Activated naive CD4-positive, alpha-beta T cell treated with anti-CD3 and anti-CD28 coated beads for 36 hours (primary cell): ENCODE measurements at regions not wholly inside any gene's neighbourhood (a gene's known extent, or its start where the extent isn't known, plus 50 kb on each side); places are given as distances from the start of the nearest gene placed in this dataset.

Source experiments
- CTCF ChIA-PET: fragments of 350-600 bp; sonication (Branson Sonifier 250); formaldehyde crosslinking; loops from one replicate; lab custom pipeline; 2021; ENCODE audit warnings: antibody characterized with exemption; lab: Charles Lee
- DNase-seq: peaks from one replicate; pipeline ENCODE4 v3.0.0-alpha.2; 2020
- H3K27ac Mint-ChIP-seq: one replicate; pipeline ENCODE4 v1.8.0; 2021; ENCODE audit warnings: mild to moderate bottlenecking, mixed read lengths
- H3K27me3 Mint-ChIP-seq: one replicate; pipeline ENCODE4 v1.8.0; 2021; ENCODE audit warnings: low read depth, mixed read lengths
- H3K36me3 Mint-ChIP-seq: one replicate; pipeline ENCODE4 v1.8.0; 2021; ENCODE audit warnings: low read depth, mixed read lengths
- H3K4me1 Mint-ChIP-seq: one replicate; pipeline ENCODE4 v1.8.0; 2021; ENCODE audit warnings: low read depth, mixed read lengths
- H3K4me3 Mint-ChIP-seq: one replicate; pipeline ENCODE4 v1.8.0; 2021; ENCODE audit warnings: mild to moderate bottlenecking, moderate library complexity, mixed read lengths
- H3K9me3 Mint-ChIP-seq: one replicate; pipeline ENCODE4 v1.8.0; 2021; ENCODE audit warnings: mixed read lengths
- intact Hi-C: fragments of 100-400 bp; cut with micrococcal nuclease; formaldehyde crosslinking; loops from one replicate; pipeline ENCODE4 v1.15.1; 2023

DNA sequence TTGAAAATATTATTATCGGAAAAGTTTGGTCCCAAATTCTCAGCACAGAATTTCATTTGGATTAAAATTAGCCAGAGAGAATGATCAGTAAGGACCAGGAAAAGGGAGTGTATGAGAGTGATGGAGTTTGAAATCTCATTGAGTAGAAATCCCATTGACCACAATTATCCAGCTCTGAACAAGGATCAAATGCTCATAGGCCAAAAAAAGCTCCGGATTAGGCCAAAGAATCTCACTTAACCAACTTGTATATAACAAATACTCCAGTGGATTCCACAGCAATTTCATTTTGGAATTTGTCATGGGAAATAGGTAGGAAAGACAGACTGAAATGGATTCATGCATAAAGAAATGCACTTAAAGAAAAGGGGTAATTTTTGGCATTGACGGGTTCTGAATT lies 83.9 kb upstream of the SORBS2 start:
- no peak for DNase-seq
- no peaks in the 10 kb centered on the region for H3K4me1 Mint-ChIP-seq
- H3K4me3 Mint-ChIP-seq, result no peak overlapping the region
- CTCF ChIA-PET, result no interaction called here
- H3K9me3 Mint-ChIP-seq, result no peaks in the 10 kb centered on the region
- H3K36me3 Mint-ChIP-seq, result no peaks in the 10 kb centered on the region
- intact Hi-C loops, result no loop called here
- H3K27me3 Mint-ChIP-seq, result peaks cover 2% of the 10 kb centered on the region
- no peak overlapping the region for H3K27ac Mint-ChIP-seq

DNA sequence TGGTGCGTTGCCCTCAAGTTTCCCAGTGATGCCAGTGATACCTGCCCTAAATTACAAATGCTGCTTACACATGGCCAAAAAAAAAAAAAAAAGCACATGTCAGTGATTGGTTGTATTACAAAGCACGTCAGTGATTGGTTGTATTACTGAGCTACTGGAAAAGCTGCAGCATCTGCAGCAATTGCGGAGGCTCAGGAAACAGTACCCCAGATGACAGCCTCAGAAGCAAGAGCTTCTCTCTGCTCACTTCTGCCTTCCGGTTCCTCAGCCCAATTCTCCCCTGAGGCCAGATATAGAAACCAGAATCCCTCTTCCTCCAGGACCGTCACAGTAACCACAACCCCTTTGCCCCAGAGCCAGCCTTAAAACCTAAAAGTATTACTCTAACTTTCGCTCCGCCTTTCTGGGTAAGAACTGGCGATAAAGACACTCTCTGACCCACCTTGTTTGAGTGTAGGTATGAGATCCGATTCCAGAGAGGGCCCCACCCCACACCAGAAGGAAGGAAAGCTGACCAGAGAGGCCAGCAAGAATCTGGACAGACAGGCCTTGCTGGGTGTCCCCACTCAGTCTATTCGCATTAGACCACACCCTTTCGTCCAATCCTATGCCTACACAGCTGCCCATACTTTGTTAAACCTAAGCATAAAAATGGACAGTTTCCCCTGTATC lies 85.0 kb upstream of the SORBS2 start:
- CTCF ChIA-PET, result no interaction called here
- Mint-ChIP-seq H3K27me3 (peaks cover 2% of the 10 kb centered on the region), H3K27ac (no peak overlapping the region), H3K9me3 (no peaks in the 10 kb centered on the region), H3K4me1 (no peaks in the 10 kb centered on the region), H3K4me3 (no peak overlapping the region), H3K36me3 (no peaks in the 10 kb centered on the region)
- DNase-seq, result no peak
- intact Hi-C loops, result no loop called here

DNA sequence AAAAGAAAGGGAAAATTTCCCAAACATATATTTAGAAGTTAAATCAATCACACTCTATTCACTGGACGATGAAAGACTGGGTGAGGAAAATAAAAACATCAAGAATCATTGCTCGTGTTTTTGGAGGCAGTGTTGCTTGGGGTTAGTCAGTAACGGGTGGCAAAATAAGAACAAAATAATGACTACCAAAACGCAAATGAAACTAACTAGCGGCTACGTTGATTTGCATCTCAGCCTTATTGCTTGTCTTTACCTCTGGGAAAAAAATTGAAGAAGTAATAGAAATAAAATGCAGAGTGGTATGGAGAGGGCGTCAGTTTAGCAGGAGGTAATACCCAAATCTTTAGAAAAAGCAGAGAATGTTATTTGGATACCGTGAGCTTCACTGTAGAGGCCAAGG lies 86.4 kb upstream of the SORBS2 start:
- H3K9me3 Mint-ChIP-seq, result no peaks in the 10 kb centered on the region
- no peaks in the 10 kb centered on the region for H3K27me3 Mint-ChIP-seq
- H3K27ac Mint-ChIP-seq, result no peak overlapping the region
- H3K4me1 Mint-ChIP-seq, result no peaks in the 10 kb centered on the region
- intact Hi-C loops, result no loop called here
- DNase-seq, result no peak
- CTCF ChIA-PET, result interaction anchor here (0.7 kb wide), 1 partner anchor 10 kb away, joined by 3 read pairs; no protein-coding TSS in a partner anchor
- H3K36me3 Mint-ChIP-seq, result no peaks in the 10 kb centered on the region
- no peak overlapping the region for H3K4me3 Mint-ChIP-seq

DNA sequence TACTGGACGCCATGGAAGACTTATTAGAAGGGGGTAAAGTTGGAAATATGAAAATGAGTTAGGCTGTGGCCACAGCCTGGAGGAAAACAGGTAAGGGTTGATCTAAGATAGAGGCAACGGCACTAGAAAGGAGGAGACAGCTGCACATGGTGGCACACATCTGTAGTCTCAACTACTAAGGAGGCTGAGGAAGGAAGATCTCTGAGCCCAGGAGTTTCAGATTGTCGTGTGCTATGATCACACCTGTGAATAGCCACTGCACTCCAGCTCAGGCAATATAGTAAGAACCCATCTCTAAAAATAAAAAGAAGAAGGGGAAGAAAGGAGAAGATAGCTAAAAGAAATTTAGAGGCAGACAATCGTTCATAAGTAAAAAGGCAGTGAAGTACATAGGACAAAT lies 87.8 kb upstream of the SORBS2 start:
- no peak for DNase-seq
- CTCF ChIA-PET, result no interaction called here
- Mint-ChIP-seq H3K27me3 (no peaks in the 10 kb centered on the region), H3K9me3 (no peaks in the 10 kb centered on the region), H3K4me1 (no peaks in the 10 kb centered on the region), H3K4me3 (no peak overlapping the region), H3K27ac (no peak overlapping the region), H3K36me3 (no peaks in the 10 kb centered on the region)
- intact Hi-C loops, result no loop called here

DNA sequence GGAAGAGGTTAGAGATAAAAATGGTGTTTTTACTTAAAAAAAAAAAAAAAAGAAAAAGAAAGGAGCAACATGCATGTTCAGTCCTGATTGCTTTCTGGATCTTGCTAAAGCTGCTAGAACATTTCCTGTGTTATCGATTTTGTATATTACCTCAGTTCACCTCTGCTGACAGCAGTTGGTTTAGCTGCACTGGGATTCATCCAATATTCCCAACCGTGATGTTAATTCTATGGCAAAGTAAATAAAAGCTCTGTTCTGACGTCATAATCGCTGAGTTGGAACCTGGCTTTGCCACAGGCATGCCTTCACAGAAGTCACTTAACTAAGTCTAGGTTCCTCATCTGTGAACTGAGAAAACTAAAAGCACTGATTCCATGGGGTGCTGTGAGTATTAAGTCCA lies 90.7 kb upstream of the SORBS2 start:
- no peaks in the 10 kb centered on the region for H3K4me1 Mint-ChIP-seq
- DNase-seq, result no peak
- H3K4me3 Mint-ChIP-seq, result no peak overlapping the region
- no peaks in the 10 kb centered on the region for H3K27me3 Mint-ChIP-seq
- no peaks in the 10 kb centered on the region for H3K36me3 Mint-ChIP-seq
- intact Hi-C loops, result no loop called here
- CTCF ChIA-PET, result no interaction called here
- H3K27ac Mint-ChIP-seq, result no peak overlapping the region
- H3K9me3 Mint-ChIP-seq, result no peaks in the 10 kb centered on the region

DNA sequence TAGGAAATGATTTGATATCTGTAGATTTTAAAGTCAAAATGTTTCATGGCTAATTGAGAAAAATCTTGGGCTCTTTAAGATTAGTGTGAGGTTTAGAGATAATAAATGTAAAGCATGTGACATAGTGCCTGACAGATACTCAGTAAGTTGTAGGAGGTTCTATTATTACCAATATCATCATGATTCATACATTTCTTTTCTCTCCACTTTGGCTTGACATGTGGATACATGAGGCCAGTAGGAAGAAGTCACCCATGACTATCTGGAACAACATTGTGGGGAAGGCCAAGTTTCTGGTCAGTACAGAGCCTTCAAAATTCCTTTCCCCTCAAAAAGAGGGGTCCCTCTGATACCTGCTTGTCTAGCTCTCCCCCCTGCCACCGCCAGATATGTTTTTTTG lies 91.2 kb upstream of the SORBS2 start:
- H3K4me1 Mint-ChIP-seq, result no peaks in the 10 kb centered on the region
- no peaks in the 10 kb centered on the region for H3K27me3 Mint-ChIP-seq
- H3K27ac Mint-ChIP-seq, result no peak overlapping the region
- H3K9me3 Mint-ChIP-seq, result no peaks in the 10 kb centered on the region
- DNase-seq, result no peak
- intact Hi-C loops, result no loop called here
- CTCF ChIA-PET, result no interaction called here
- H3K4me3 Mint-ChIP-seq, result no peak overlapping the region
- no peaks in the 10 kb centered on the region for H3K36me3 Mint-ChIP-seq

DNA sequence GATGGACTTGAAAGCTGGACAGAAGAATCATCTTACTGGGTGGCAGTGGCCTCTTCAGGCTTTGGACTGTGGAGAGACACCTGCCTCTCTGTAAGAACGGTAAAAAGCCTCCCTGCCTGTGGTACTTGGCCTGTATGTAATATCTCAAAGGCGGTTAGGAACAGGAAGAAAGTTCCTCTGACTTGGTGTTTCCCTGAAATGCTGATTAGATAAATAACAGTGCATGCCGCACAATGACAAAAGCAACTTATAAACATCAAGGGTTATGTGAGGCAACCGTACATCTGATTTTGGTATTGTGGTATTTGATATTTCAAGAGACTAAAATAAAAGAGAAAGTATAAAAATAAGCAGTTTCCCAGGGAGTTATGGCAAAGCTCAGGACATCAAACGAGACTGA lies 92.4 kb upstream of the SORBS2 start:
- no peaks in the 10 kb centered on the region for H3K9me3 Mint-ChIP-seq
- CTCF ChIA-PET, result no interaction called here
- intact Hi-C loops, result no loop called here

DNA sequence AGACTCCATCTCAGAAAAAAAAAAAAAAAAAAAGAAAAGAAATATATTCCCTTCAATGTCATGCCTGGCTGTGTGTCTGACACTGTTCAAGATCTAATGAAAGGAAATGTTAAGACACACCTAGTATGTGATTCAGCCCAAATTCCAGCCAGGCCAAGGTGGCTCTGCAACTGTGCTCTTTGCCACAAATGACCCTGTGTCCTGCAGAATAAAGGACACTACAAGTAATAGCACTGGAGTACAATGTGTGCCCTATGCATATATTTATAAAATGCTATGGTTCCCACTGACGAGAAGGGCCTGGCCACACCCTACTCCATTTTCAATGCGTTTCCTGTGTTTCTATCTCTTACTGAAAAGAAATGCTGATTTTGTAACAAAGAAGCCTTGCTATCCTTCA lies 98.0 kb upstream of the SORBS2 start:
- CTCF ChIA-PET, result interaction anchor here (0.7 kb wide), 1 partner anchor 13 kb away, joined by 3 read pairs; no protein-coding TSS in a partner anchor
- Mint-ChIP-seq H3K9me3 (no peaks in the 10 kb centered on the region), H3K4me1 (no peaks in the 10 kb centered on the region), H3K4me3 (no peak overlapping the region), H3K27me3 (no peaks in the 10 kb centered on the region), H3K36me3 (no peaks in the 10 kb centered on the region), H3K27ac (no peak overlapping the region)
- no peak for DNase-seq
- intact Hi-C loops, result no loop called here

More for the DNA sequence above, 92.4 kb upstream of the SORBS2 start:
- Mint-ChIP-seq H3K4me3 (no peak overlapping the region), H3K4me1 (no peaks in the 10 kb centered on the region), H3K36me3 (no peaks in the 10 kb centered on the region), H3K27me3 (no peaks in the 10 kb centered on the region), H3K27ac (no peak overlapping the region)
- no peak for DNase-seq

DNA sequence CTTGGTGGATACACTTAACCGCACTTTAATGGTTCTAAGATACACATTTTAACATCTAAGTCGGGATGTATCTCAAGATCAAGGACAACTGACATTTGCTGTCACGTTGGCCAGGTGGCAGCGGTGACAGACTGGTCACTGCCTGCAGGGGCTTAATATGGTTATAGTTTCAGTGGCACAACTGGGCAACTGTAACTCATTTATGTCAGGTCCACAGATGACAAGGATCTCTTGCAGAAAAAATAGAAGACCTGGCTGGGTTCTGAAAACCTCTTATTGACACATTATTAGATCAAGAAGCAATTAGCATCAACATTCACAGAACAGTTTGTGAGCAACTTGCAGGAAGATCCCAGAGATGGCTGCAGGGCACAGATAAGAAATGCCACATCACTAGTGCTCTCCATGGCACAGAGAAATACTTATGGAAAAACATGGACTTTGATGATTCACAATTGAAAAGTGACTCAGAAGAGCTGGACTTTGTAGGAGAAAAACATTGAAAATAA lies 99.6 kb upstream of the SORBS2 start:
- no peak for DNase-seq
- H3K27me3 Mint-ChIP-seq, result peaks cover 6% of the 10 kb centered on the region
- H3K9me3 Mint-ChIP-seq, result no peaks in the 10 kb centered on the region
- intact Hi-C loops, result no loop called here
- CTCF ChIA-PET, result no interaction called here
- H3K27ac Mint-ChIP-seq, result no peak overlapping the region
- no peaks in the 10 kb centered on the region for H3K4me1 Mint-ChIP-seq
- H3K36me3 Mint-ChIP-seq, result no peaks in the 10 kb centered on the region
- no peak overlapping the region for H3K4me3 Mint-ChIP-seq

DNA sequence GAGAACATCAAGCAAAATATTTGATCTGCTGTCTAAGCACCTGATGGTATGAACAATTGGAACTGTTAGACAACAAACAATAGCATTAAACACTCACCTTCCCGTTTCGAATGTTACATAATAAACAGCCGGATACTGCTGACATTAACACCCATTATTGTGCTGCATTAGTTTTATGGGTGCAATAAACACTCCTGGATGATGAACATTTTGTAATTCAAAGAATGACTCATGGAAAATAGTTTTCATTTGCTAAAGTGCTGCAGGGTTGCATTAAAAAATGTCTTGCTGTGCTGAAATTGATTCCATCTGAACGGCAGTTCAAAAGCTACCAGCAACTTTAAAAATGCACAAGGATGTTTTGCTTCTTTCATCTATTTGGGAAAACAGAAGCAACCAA lies 100.8 kb upstream of the SORBS2 start:
- Mint-ChIP-seq H3K27me3 (peaks cover 6% of the 10 kb centered on the region), H3K4me1 (no peaks in the 10 kb centered on the region), H3K27ac (no peak overlapping the region), H3K9me3 (no peaks in the 10 kb centered on the region), H3K36me3 (no peaks in the 10 kb centered on the region), H3K4me3 (no peak overlapping the region)
- intact Hi-C loops, result no loop called here
- CTCF ChIA-PET, result no interaction called here
- DNase-seq, result no peak

DNA sequence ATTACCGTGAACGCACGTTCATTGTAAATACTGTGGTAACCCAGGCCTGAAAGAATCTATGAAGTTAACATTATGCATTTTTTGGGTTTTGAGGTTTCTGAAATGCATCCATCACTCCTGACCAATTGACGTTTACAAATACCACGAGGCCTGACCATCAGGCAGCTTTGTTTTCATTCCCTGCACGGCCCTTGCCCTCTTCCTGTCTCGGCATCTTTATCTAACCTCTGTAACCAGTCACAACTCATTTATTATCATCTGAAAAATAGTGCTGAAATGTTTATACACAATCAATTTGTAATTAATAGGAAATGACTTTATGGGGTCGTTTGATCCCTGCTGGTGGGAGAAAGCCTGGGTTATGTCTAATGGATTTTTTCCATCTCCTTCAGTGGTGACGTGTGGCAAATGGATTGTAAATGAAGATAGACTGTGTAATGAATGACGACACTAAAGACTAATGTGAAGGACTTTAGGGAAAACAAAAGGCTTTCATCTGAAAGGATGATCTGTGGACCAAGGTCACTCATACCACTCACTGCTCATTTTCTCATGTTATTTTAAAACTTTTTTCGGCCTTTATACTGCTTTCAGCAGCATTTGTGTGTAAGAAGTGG lies 102.7 kb upstream of the SORBS2 start:
- Mint-ChIP-seq H3K4me3 (no peak overlapping the region), H3K4me1 (no peaks in the 10 kb centered on the region), H3K9me3 (no peaks in the 10 kb centered on the region), H3K36me3 (no peaks in the 10 kb centered on the region), H3K27ac (no peak overlapping the region), H3K27me3 (peaks cover 6% of the 10 kb centered on the region)
- CTCF ChIA-PET, result no interaction called here
- DNase-seq, result no peak
- intact Hi-C loops, result no loop called here

DNA sequence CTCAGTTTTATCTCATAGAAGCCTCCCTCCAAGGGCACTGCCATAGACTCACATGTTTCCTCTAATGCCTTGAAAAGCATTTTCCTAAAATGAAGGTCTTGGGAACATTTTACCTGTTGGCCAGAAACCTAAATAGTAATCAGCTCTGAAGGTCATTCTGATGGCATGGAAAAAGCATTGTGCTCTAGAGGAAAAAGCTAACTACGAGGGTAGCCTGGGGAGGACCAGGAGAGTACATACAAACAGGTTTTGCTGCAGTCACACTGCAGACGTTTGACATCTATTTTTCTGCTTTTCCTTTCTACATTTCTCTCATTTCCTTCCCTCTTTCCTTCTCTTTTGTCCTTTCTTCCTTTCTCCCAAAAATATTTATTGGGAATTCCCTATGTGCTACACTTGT lies 103.3 kb upstream of the SORBS2 start:
- no peaks in the 10 kb centered on the region for H3K36me3 Mint-ChIP-seq
- H3K27me3 Mint-ChIP-seq, result peaks cover 7% of the 10 kb centered on the region
- DNase-seq, result no peak
- no peaks in the 10 kb centered on the region for H3K4me1 Mint-ChIP-seq
- H3K9me3 Mint-ChIP-seq, result no peaks in the 10 kb centered on the region
- H3K27ac Mint-ChIP-seq, result no peak overlapping the region
- CTCF ChIA-PET, result no interaction called here
- no peak overlapping the region for H3K4me3 Mint-ChIP-seq
- intact Hi-C loops, result no loop called here

DNA sequence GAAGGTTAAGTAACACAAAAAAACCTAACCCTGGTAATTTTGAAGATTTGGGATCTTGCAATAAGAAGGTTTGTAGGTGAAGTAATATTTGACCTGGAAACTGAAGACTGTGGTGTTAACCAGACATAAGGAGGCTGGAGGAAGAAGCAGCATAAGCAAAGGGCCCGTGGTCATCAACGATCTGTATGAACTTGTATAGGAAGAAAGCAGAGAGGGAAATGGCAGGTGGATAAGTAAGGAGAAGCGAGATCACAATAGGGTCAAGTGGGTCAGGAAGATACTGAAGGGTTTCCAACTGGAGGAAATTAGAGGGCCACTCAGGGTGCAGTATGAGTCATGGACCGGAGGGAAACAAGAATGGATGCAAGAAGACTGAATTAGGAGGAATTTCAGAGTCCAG lies 103.8 kb upstream of the SORBS2 start:
- no peak overlapping the region for H3K27ac Mint-ChIP-seq
- no peaks in the 10 kb centered on the region for H3K36me3 Mint-ChIP-seq
- DNase-seq, result no peak
- CTCF ChIA-PET, result no interaction called here
- peaks cover 8% of the 10 kb centered on the region for H3K27me3 Mint-ChIP-seq
- no peaks in the 10 kb centered on the region for H3K4me1 Mint-ChIP-seq
- no peak overlapping the region for H3K4me3 Mint-ChIP-seq
- H3K9me3 Mint-ChIP-seq, result no peaks in the 10 kb centered on the region
- intact Hi-C loops, result no loop called here
